ENCODE measurements at regions not wholly inside any gene's neighbourhood (a gene's known extent, or its start where the extent isn't known, plus 50 kb on each side); places are given as distances from the start of the nearest gene placed in this dataset.

DNA sequence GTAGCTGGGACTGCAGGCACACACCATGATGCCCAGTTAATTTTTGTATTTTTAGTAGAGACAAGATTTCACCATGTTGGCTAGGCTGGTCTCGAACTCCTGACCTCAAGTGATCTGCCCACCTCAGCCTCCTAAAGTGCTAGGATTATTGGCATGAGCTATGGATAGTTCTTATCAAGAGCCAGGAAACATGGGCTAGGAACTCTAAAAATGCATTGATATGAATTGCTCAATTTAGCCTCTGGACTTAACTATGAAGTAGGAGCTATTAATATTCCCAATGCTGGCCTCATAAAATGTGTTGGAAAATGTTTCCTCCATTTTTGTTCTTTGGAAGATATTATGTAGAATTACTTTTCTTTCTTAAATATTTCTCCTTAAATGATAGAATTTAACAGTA, 82.8 kb upstream of the PEX5L start (continued):
- no peak for TF ChIP-seq EP300 (IDR thresholded peaks at IDR 0.05)
- TF ChIP-seq TFCP2L1 (CRISPR knock-in tag; IDR thresholded peaks at IDR 0.05) = no peak
- TF ChIP-seq BHLHE40 (IDR thresholded peaks at IDR 0.05; ENCODE audit: low read depth, low read length) = no peak
- no peak for TF ChIP-seq GATA3 (IDR thresholded peaks at IDR 0.05; ENCODE audit: borderline replicate concordance)

DNA sequence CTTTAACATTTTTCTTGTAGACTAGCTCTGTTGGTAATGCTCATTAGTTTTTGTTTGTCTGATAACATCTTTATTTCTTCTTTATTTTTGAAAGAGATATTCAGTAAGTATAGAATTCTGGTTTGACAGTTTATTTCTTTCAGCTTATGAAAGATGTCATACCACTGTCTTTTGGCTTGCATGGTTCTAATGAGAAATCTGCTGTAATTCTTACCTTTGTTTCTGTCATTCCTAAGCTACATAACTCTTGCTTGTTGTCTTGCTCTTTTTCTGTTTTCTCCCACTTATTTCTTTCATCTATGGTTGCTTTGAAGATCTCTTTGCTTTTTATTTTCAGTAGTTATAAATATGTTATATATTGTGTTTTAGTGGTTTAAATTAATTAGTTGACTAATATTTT, 87.2 kb upstream of the PEX5L start:
- ChIA-PET CTCF (no interaction called here), POLR2A (no interaction called here)
- H3K9me3 ChIP-seq = no peaks in the 10 kb centered on the region
- no peak overlapping the region for H3K4me3 ChIP-seq
- TF ChIP-seq RAD21 (conservative IDR thresholded peaks at IDR 0.05 in 1 of 2, IDR thresholded peaks at IDR 0.05 in 1 of 2) (no peak), CBX2 (IDR thresholded peaks at IDR 0.05; ENCODE audit: borderline replicate concordance, low read depth) (no peak), SREBF2 (IDR thresholded peaks at IDR 0.05) (no peak), NR3C1 (IDR thresholded peaks at IDR 0.05) (no peak), HOXB5 (CRISPR knock-in tag; IDR thresholded peaks at IDR 0.05) (no peak)
- TF ChIP-seq, protein P1, sequence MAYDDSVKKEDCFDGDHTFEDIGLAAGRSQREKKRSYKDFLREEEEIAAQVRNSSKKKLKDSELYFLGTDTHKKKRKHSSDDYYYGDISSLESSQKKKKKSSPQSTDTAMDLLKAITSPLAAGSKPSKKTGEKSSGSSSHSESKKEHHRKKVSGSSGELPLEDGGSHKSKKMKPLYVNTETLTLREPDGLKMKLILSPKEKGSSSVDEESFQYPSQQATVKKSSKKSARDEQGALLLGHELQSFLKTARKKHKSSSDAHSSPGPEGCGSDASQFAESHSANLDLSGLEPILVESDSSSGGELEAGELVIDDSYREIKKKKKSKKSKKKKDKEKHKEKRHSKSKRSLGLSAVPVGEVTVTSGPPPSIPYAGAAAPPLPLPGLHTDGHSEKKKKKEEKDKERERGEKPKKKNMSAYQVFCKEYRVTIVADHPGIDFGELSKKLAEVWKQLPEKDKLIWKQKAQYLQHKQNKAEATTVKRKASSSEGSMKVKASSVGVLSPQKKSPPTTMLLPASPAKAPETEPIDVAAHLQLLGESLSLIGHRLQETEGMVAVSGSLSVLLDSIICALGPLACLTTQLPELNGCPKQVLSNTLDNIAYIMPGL (CRISPR knock-in tag; IDR thresholded peaks at IDR 0.05; ENCODE audit: borderline replicate concordance) = no peak
- TF ChIP-seq, protein P2, sequence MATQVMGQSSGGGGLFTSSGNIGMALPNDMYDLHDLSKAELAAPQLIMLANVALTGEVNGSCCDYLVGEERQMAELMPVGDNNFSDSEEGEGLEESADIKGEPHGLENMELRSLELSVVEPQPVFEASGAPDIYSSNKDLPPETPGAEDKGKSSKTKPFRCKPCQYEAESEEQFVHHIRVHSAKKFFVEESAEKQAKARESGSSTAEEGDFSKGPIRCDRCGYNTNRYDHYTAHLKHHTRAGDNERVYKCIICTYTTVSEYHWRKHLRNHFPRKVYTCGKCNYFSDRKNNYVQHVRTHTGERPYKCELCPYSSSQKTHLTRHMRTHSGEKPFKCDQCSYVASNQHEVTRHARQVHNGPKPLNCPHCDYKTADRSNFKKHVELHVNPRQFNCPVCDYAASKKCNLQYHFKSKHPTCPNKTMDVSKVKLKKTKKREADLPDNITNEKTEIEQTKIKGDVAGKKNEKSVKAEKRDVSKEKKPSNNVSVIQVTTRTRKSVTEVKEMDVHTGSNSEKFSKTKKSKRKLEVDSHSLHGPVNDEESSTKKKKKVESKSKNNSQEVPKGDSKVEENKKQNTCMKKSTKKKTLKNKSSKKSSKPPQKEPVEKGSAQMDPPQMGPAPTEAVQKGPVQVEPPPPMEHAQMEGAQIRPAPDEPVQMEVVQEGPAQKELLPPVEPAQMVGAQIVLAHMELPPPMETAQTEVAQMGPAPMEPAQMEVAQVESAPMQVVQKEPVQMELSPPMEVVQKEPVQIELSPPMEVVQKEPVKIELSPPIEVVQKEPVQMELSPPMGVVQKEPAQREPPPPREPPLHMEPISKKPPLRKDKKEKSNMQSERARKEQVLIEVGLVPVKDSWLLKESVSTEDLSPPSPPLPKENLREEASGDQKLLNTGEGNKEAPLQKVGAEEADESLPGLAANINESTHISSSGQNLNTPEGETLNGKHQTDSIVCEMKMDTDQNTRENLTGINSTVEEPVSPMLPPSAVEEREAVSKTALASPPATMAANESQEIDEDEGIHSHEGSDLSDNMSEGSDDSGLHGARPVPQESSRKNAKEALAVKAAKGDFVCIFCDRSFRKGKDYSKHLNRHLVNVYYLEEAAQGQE (IDR thresholded peaks at IDR 0.05) = no peak
- TF ChIP-seq, protein P3, sequence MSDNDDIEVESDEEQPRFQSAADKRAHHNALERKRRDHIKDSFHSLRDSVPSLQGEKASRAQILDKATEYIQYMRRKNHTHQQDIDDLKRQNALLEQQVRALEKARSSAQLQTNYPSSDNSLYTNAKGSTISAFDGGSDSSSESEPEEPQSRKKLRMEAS (IDR thresholded peaks at IDR 0.05) = no peak
- H3K4me2 ChIP-seq = no peak overlapping the region
- DNase-seq (ENCODE audit: low read depth in 1 of 2, low spot score in 1 of 2) (no peak), FAIRE-seq (no peak), ATAC-seq (no peak)
- no peak overlapping the region for H3K27ac ChIP-seq
- no peaks in the 10 kb centered on the region for H3K4me1 ChIP-seq

DNA sequence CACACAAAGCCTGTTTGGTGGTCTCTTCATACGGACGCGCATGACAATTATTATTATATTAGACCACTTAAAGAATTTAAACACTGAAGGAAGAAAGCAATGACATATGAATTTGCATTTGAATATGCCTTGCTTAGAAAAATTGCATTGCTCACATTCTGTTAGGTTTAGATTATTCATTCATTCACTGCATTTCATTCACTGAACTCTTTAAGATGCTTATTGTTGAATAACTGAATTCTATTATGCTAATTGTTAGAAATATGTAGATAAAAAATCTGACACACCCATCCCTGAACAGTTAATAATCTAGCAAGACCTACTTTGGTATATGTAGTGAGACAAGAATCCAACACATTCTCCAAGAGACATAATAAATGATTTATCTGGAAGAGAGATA, 94.4 kb upstream of the PEX5L start:
- H3K27ac ChIP-seq = no peak overlapping the region
- no peak overlapping the region for H3K4me3 ChIP-seq
- 79% methylated on average over 3 of the region's 3 CpGs for WGBS (ENCODE audit: missing lambda C conversion rate)
- ChIA-PET CTCF (no interaction called here), POLR2A (no interaction called here)
- no peak for FAIRE-seq
- H3K9me3 ChIP-seq = no peaks in the 10 kb centered on the region
- no peak for ATAC-seq
- H3K4me2 ChIP-seq = no peak overlapping the region
- no peaks in the 10 kb centered on the region for H3K4me1 ChIP-seq
- no peak for DNase-seq (ENCODE audit: low read depth in 1 of 2, low spot score in 1 of 2)
- TF ChIP-seq RARB (CRISPR knock-in tag; IDR thresholded peaks at IDR 0.05) = no peak
- no peak for TF ChIP-seq SMC3 (IDR thresholded peaks at IDR 0.05)
- no peak for TF ChIP-seq NR3C1 (IDR thresholded peaks at IDR 0.05)
- no peak for TF ChIP-seq JUN (IDR thresholded peaks at IDR 0.05)
- no peak for TF ChIP-seq HOXA7 (CRISPR knock-in tag; IDR thresholded peaks at IDR 0.05)
- TF ChIP-seq RNF2 (IDR thresholded peaks at IDR 0.05; ENCODE audit: borderline replicate concordance, low read depth) = no peak
- TF ChIP-seq ZFP36 (IDR thresholded peaks at IDR 0.05; ENCODE audit: borderline replicate concordance, partially characterized antibody) = no peak
- TF ChIP-seq, protein P4, sequence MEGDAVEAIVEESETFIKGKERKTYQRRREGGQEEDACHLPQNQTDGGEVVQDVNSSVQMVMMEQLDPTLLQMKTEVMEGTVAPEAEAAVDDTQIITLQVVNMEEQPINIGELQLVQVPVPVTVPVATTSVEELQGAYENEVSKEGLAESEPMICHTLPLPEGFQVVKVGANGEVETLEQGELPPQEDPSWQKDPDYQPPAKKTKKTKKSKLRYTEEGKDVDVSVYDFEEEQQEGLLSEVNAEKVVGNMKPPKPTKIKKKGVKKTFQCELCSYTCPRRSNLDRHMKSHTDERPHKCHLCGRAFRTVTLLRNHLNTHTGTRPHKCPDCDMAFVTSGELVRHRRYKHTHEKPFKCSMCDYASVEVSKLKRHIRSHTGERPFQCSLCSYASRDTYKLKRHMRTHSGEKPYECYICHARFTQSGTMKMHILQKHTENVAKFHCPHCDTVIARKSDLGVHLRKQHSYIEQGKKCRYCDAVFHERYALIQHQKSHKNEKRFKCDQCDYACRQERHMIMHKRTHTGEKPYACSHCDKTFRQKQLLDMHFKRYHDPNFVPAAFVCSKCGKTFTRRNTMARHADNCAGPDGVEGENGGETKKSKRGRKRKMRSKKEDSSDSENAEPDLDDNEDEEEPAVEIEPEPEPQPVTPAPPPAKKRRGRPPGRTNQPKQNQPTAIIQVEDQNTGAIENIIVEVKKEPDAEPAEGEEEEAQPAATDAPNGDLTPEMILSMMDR (IDR thresholded peaks at IDR 0.05) = no peak
- TF ChIP-seq, protein P5, sequence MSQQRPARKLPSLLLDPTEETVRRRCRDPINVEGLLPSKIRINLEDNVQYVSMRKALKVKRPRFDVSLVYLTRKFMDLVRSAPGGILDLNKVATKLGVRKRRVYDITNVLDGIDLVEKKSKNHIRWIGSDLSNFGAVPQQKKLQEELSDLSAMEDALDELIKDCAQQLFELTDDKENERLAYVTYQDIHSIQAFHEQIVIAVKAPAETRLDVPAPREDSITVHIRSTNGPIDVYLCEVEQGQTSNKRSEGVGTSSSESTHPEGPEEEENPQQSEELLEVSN (IDR thresholded peaks at IDR 0.05; ENCODE audit: borderline replicate concordance, low read depth) = no peak
- TF ChIP-seq, protein P6, sequence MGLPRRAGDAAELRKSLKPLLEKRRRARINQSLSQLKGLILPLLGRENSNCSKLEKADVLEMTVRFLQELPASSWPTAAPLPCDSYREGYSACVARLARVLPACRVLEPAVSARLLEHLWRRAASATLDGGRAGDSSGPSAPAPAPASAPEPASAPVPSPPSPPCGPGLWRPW (IDR thresholded peaks at IDR 0.05) = no peak
- no peak for TF ChIP-seq EHF (CRISPR knock-in tag; IDR thresholded peaks at IDR 0.05)
- no peak for TF ChIP-seq TFCP2L1 (CRISPR knock-in tag; IDR thresholded peaks at IDR 0.05)
- TF ChIP-seq, protein P7, sequence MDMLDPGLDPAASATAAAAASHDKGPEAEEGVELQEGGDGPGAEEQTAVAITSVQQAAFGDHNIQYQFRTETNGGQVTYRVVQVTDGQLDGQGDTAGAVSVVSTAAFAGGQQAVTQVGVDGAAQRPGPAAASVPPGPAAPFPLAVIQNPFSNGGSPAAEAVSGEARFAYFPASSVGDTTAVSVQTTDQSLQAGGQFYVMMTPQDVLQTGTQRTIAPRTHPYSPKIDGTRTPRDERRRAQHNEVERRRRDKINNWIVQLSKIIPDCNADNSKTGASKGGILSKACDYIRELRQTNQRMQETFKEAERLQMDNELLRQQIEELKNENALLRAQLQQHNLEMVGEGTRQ (IDR thresholded peaks at IDR 0.05) = no peak
- TF ChIP-seq HOXB5 (CRISPR knock-in tag; IDR thresholded peaks at IDR 0.05) = no peak
